ENCODE measurements at regions not wholly inside any gene's neighbourhood (a gene's known extent, or its start where the extent isn't known, plus 50 kb on each side); places are given as distances from the start of the nearest gene placed in this dataset.
"Not testable (repeated sequence)": the region's sequence is repeated elsewhere in the genome, so short reads cannot be mapped to it uniquely, and the experiment has no call there.

- not testable (repeated sequence) for H3K27me3 Mint-ChIP-seq; H3K4me1 Mint-ChIP-seq; H3K27ac Mint-ChIP-seq; ATAC-seq (ENCODE audit: low read depth); H3K4me3 Mint-ChIP-seq; H3K36me3 Mint-ChIP-seq; DNase-seq (ENCODE audit: low spot score in 2 of 2); H3K9me3 Mint-ChIP-seq
Observed at GRCh38 chr2:87174454-87174853, 152.8 kb upstream of the PLGLB1 start.

- H3K4me3 Mint-ChIP-seq; H3K9me3 Mint-ChIP-seq; H3K27me3 Mint-ChIP-seq; H3K36me3 Mint-ChIP-seq; H3K4me1 Mint-ChIP-seq; DNase-seq (ENCODE audit: low spot score in 2 of 2); H3K27ac Mint-ChIP-seq; ATAC-seq (ENCODE audit: low read depth): not testable (repeated sequence)
Observed at GRCh38 chr2:87183373-87183772, 161.7 kb upstream of the PLGLB1 start.

GRCh38 chr2:87184260-87184659 is 162.6 kb upstream of the PLGLB1 start:
- H3K4me3 Mint-ChIP-seq; H3K4me1 Mint-ChIP-seq; H3K27me3 Mint-ChIP-seq; DNase-seq (ENCODE audit: low spot score in 2 of 2); H3K27ac Mint-ChIP-seq; H3K9me3 Mint-ChIP-seq; H3K36me3 Mint-ChIP-seq; ATAC-seq (ENCODE audit: low read depth): not testable (repeated sequence)

- H3K27ac Mint-ChIP-seq; H3K4me1 Mint-ChIP-seq; DNase-seq (ENCODE audit: low spot score in 2 of 2); H3K4me3 Mint-ChIP-seq; H3K36me3 Mint-ChIP-seq; ATAC-seq (ENCODE audit: low read depth); H3K9me3 Mint-ChIP-seq; H3K27me3 Mint-ChIP-seq: not testable (repeated sequence)
Observed at GRCh38 chr2:87189214-87189613, 167.6 kb upstream of the PLGLB1 start.

GRCh38 chr2:87193336-87193735 is 171.7 kb upstream of the PLGLB1 start:
- ATAC-seq (ENCODE audit: low read depth): peak; percentile 92
- not testable (repeated sequence) for H3K27ac Mint-ChIP-seq; DNase-seq (ENCODE audit: low spot score in 2 of 2); H3K27me3 Mint-ChIP-seq; H3K4me1 Mint-ChIP-seq; H3K9me3 Mint-ChIP-seq; H3K4me3 Mint-ChIP-seq; H3K36me3 Mint-ChIP-seq

- H3K4me3 Mint-ChIP-seq; H3K4me1 Mint-ChIP-seq; DNase-seq (ENCODE audit: low spot score in 2 of 2); H3K9me3 Mint-ChIP-seq; H3K27me3 Mint-ChIP-seq; H3K36me3 Mint-ChIP-seq; ATAC-seq (ENCODE audit: low read depth); H3K27ac Mint-ChIP-seq: not testable (repeated sequence)
Observed at GRCh38 chr2:87194254-87194999, 172.8 kb upstream of the PLGLB1 start.

GRCh38 chr2:87196720-87197388 is 175.2 kb upstream of the PLGLB1 start:
- H3K36me3 Mint-ChIP-seq; H3K4me3 Mint-ChIP-seq; ATAC-seq (ENCODE audit: low read depth); DNase-seq (ENCODE audit: low spot score in 2 of 2); H3K27me3 Mint-ChIP-seq; H3K9me3 Mint-ChIP-seq; H3K27ac Mint-ChIP-seq; H3K4me1 Mint-ChIP-seq: not testable (repeated sequence)

- not testable (repeated sequence) for H3K27me3 Mint-ChIP-seq; H3K4me1 Mint-ChIP-seq; H3K4me3 Mint-ChIP-seq; H3K36me3 Mint-ChIP-seq; H3K27ac Mint-ChIP-seq; ATAC-seq (ENCODE audit: low read depth); DNase-seq (ENCODE audit: low spot score in 2 of 2); H3K9me3 Mint-ChIP-seq
Observed at GRCh38 chr2:87198422-87198821, 176.8 kb upstream of the PLGLB1 start.

- H3K36me3 Mint-ChIP-seq; H3K4me3 Mint-ChIP-seq; H3K9me3 Mint-ChIP-seq; DNase-seq (ENCODE audit: low spot score in 2 of 2); ATAC-seq (ENCODE audit: low read depth); H3K27me3 Mint-ChIP-seq; H3K4me1 Mint-ChIP-seq; H3K27ac Mint-ChIP-seq: not testable (repeated sequence)
Observed at GRCh38 chr2:87199228-87199627, 177.6 kb upstream of the PLGLB1 start.

GRCh38 chr2:87204569-87205147 is 183.0 kb upstream of the PLGLB1 start:
- H3K36me3 Mint-ChIP-seq; H3K4me3 Mint-ChIP-seq; H3K4me1 Mint-ChIP-seq; ATAC-seq (ENCODE audit: low read depth); DNase-seq (ENCODE audit: low spot score in 2 of 2); H3K27me3 Mint-ChIP-seq; H3K9me3 Mint-ChIP-seq; H3K27ac Mint-ChIP-seq: not testable (repeated sequence)

- not testable (repeated sequence) for H3K27me3 Mint-ChIP-seq; H3K27ac Mint-ChIP-seq; H3K4me3 Mint-ChIP-seq; DNase-seq (ENCODE audit: low spot score in 2 of 2); ATAC-seq (ENCODE audit: low read depth); H3K36me3 Mint-ChIP-seq; H3K9me3 Mint-ChIP-seq; H3K4me1 Mint-ChIP-seq
Observed at GRCh38 chr2:87212938-87213337, 191.3 kb upstream of the PLGLB1 start.

- not testable (repeated sequence) for H3K27ac Mint-ChIP-seq; H3K4me3 Mint-ChIP-seq; H3K27me3 Mint-ChIP-seq; ATAC-seq (ENCODE audit: low read depth); H3K36me3 Mint-ChIP-seq; H3K4me1 Mint-ChIP-seq; DNase-seq (ENCODE audit: low spot score in 2 of 2); H3K9me3 Mint-ChIP-seq
Observed at GRCh38 chr2:87217005-87217404, 195.4 kb upstream of the PLGLB1 start.

GRCh38 chr2:87217741-87218410 is 196.2 kb upstream of the PLGLB1 start:
- DNase-seq (ENCODE audit: low spot score in 2 of 2): peak; percentile 46 to 60
- not testable (repeated sequence) for H3K27ac Mint-ChIP-seq, H3K27me3 Mint-ChIP-seq, H3K4me3 Mint-ChIP-seq, H3K36me3 Mint-ChIP-seq, H3K9me3 Mint-ChIP-seq, H3K4me1 Mint-ChIP-seq
- peak; percentile 85 for ATAC-seq (ENCODE audit: low read depth)

- not testable (repeated sequence) for H3K4me3 Mint-ChIP-seq; H3K4me1 Mint-ChIP-seq; H3K27me3 Mint-ChIP-seq; H3K36me3 Mint-ChIP-seq; H3K27ac Mint-ChIP-seq; H3K9me3 Mint-ChIP-seq; ATAC-seq (ENCODE audit: low read depth); DNase-seq (ENCODE audit: low spot score in 2 of 2)
Observed at GRCh38 chr2:87220651-87221050, 199.0 kb upstream of the PLGLB1 start.
